Caco-2 (cell line): ENCODE measurements at regions not wholly inside any gene's neighbourhood (a gene's known extent, or its start where the extent isn't known, plus 50 kb on each side); places are given as distances from the start of the nearest gene placed in this dataset.

Source experiments
- BruUV-seq: library from RNA; stranded (reverse); fragments of 400-500 nt; replicated peaks from 2 replicates; lab custom pipeline; 2021; lab: Mats Ljungman, UMichigan
- CTCF ChIA-PET: fragments of 300-600 bp; sonication (Branson Sonifier 250); formaldehyde crosslinking; loops from one replicate; lab custom pipeline; 2022; ENCODE audit warnings: antibody characterized with exemption; lab: Charles Lee
- POLR2A ChIA-PET: fragments of 300-600 bp; sonication (Branson Sonifier 250); formaldehyde crosslinking; loops from one replicate; lab custom pipeline; 2022; ENCODE audit warnings: antibody characterized with exemption; lab: Charles Lee
- DNase-seq, 2 experiments: peaks; one replicate each; pipeline versions ENCODE4 v3.0.0 to v3.0.0-alpha.2; 2020 to 2022
- H3K27me3 ChIP-seq: replicated peaks from 2 replicates; pipeline ENCODE4 v1.6.0; 2011; ENCODE audit warnings: low read length; ENCODE audit not compliant: control insufficient read depth, insufficient read depth
- H3K36me3 ChIP-seq: 2 replicates; pipeline ENCODE4 v1.5.1; 2011; ENCODE audit warnings: low read length; ENCODE audit not compliant: control insufficient read depth, insufficient read depth
- H3K4me1 ChIP-seq: fragments of 250-450 bp; sonication (Bioruptor Pico); 2 replicates; pipeline ENCODE4 v1.5.1; 2020; ENCODE audit warnings: mild to moderate bottlenecking
- H3K4me3 ChIP-seq: 2 replicates; pipeline ENCODE4 v1.5.1; 2011; ENCODE audit warnings: low read depth, mild to moderate bottlenecking, control low read depth, low read length
- H3K9me3 ChIP-seq: fragments of 250-450 bp; sonication (Bioruptor Pico); 2 replicates; pipeline ENCODE4 v1.5.1; 2020; ENCODE audit warnings: mild to moderate bottlenecking, moderate library complexity
- H3K27ac Mint-ChIP-seq: one replicate; pipeline ENCODE4 v1.8.0; 2022; ENCODE audit warnings: mixed read lengths; ENCODE audit not compliant: unreplicated experiment
- H3K27me3 Mint-ChIP-seq: one replicate; pipeline ENCODE4 v1.8.0; 2022; ENCODE audit warnings: mixed read lengths; ENCODE audit not compliant: insufficient read depth, unreplicated experiment
- H3K36me3 Mint-ChIP-seq: one replicate; pipeline ENCODE4 v1.8.0; 2022; ENCODE audit warnings: mild to moderate bottlenecking, mixed read lengths; ENCODE audit not compliant: insufficient read depth, unreplicated experiment
- H3K4me1 Mint-ChIP-seq: one replicate; pipeline ENCODE4 v1.8.0; 2022; ENCODE audit warnings: low read depth, mixed read lengths; ENCODE audit not compliant: unreplicated experiment
- H3K4me3 Mint-ChIP-seq: one replicate; pipeline ENCODE4 v1.8.0; 2022; ENCODE audit warnings: mild to moderate bottlenecking, moderate library complexity, mixed read lengths; ENCODE audit not compliant: unreplicated experiment
- H3K9me3 Mint-ChIP-seq: one replicate; pipeline ENCODE4 v1.8.0; 2022; ENCODE audit warnings: mixed read lengths; ENCODE audit not compliant: unreplicated experiment
- CTCF ChIP-seq, 2 experiments: fragments of 200-600 bp in 1 of 2; IDR thresholded peaks; 1 replicate in 1 of 2; 2 replicates in 1 of 2; pipeline versions ENCODE4 v1.5.1 to v1.8.0; 2011 to 2022; ENCODE audit warnings: antibody characterized with exemption in 1 of 2, control low read depth in 1 of 2, inconsistent platforms in 1 of 2, low read depth in 1 of 2, low read length in 1 of 2, mild to moderate bottlenecking in 1 of 2, moderate library complexity in 1 of 2; ENCODE audit not compliant: insufficient read depth in 1 of 2, severe bottlenecking in 1 of 2, unreplicated experiment in 1 of 2
- intact Hi-C: fragments of 100-400 bp; cut with micrococcal nuclease; formaldehyde crosslinking; loops from one replicate; pipeline ENCODE4 v1.10.0; 2022; ENCODE audit not compliant: unreplicated experiment

- Mint-ChIP-seq H3K4me1 (no peaks in the 10 kb centered on the region), H3K36me3 (no peaks in the 10 kb centered on the region), H3K4me3 (no peak overlapping the region), H3K9me3 (no peaks in the 10 kb centered on the region), H3K27me3 (no peaks in the 10 kb centered on the region), H3K27ac (no peak overlapping the region)
- H3K4me1 ChIP-seq = no peaks in the 10 kb centered on the region
- no peaks in the 10 kb centered on the region for H3K9me3 ChIP-seq
- no peak overlapping the region for H3K4me3 ChIP-seq
- ChIA-PET CTCF (no interaction called here), POLR2A (no interaction called here)
- DNase-seq = no peak
- TF ChIP-seq CTCF (IDR thresholded peaks at IDR 0.05; ENCODE audit: insufficient read depth in 1 of 2, low read depth in 1 of 2, low read length in 1 of 2, severe bottlenecking in 1 of 2, unreplicated experiment in 1 of 2) = no peak
- intact Hi-C loops = no loop called here
- no TSS peak for BruUV-seq
- H3K27me3 ChIP-seq = no peaks in the 10 kb centered on the region
- H3K36me3 ChIP-seq = no peaks in the 10 kb centered on the region
Observed at GRCh38 chr4:63017300-63017699, 1392.0 kb downstream of the TECRL start.

GRCh38 chr4:62970846-62971245 is 1438.4 kb downstream of the TECRL start:
- H3K36me3 Mint-ChIP-seq = no peaks in the 10 kb centered on the region
- H3K4me3 ChIP-seq = no peak overlapping the region
- H3K27me3 Mint-ChIP-seq = peaks cover 4% of the 10 kb centered on the region
- ChIA-PET CTCF (no interaction called here), POLR2A (no interaction called here)
- H3K4me1 ChIP-seq = no peaks in the 10 kb centered on the region
- H3K9me3 Mint-ChIP-seq = no peaks in the 10 kb centered on the region
- no peaks in the 10 kb centered on the region for H3K9me3 ChIP-seq
- no peaks in the 10 kb centered on the region for H3K36me3 ChIP-seq
- H3K4me1 Mint-ChIP-seq = peaks cover 3% of the 10 kb centered on the region
- no peak overlapping the region for H3K4me3 Mint-ChIP-seq
- intact Hi-C loops = no loop called here
- H3K27ac Mint-ChIP-seq = no peak overlapping the region
- TF ChIP-seq CTCF (IDR thresholded peaks at IDR 0.05; ENCODE audit: insufficient read depth in 1 of 2, low read depth in 1 of 2, low read length in 1 of 2, severe bottlenecking in 1 of 2, unreplicated experiment in 1 of 2) = no peak
- no peak for DNase-seq
- no peaks in the 10 kb centered on the region for H3K27me3 ChIP-seq
- no TSS peak for BruUV-seq

GRCh38 chr4:62960415-62960814 is 1448.8 kb downstream of the TECRL start:
- H3K4me1 ChIP-seq = no peaks in the 10 kb centered on the region
- TF ChIP-seq CTCF (IDR thresholded peaks at IDR 0.05; ENCODE audit: insufficient read depth in 1 of 2, low read depth in 1 of 2, low read length in 1 of 2, severe bottlenecking in 1 of 2, unreplicated experiment in 1 of 2) = no peak
- H3K9me3 Mint-ChIP-seq = no peaks in the 10 kb centered on the region
- H3K4me3 ChIP-seq = no peak overlapping the region
- ChIA-PET POLR2A (no interaction called here), CTCF (no interaction called here)
- DNase-seq = no peak
- H3K4me3 Mint-ChIP-seq = no peak overlapping the region
- no peaks in the 10 kb centered on the region for H3K27me3 ChIP-seq
- no peak overlapping the region for H3K27ac Mint-ChIP-seq
- no peaks in the 10 kb centered on the region for H3K36me3 ChIP-seq
- no peaks in the 10 kb centered on the region for H3K36me3 Mint-ChIP-seq
- BruUV-seq = no TSS peak
- intact Hi-C loops = no loop called here
- no peaks in the 10 kb centered on the region for H3K27me3 Mint-ChIP-seq
- no peaks in the 10 kb centered on the region for H3K9me3 ChIP-seq
- H3K4me1 Mint-ChIP-seq = no peaks in the 10 kb centered on the region
